Daoy (cell line): ENCODE measurements at regions not wholly inside any gene's neighbourhood (a gene's known extent, or its start where the extent isn't known, plus 50 kb on each side); places are given as distances from the start of the nearest gene placed in this dataset.
A peak's percentile ranks its signal among the peaks of the same experiment; 100 is the strongest.

ENCODE experiments used
- DNase-seq: peaks from one replicate; pipeline ENCODE4 v3.0.0-alpha.2; 2015; ENCODE audit warnings: low read depth

- DNase-seq = no peak
Measured at GRCh38 chr9:88077071-88077617, 61.1 kb downstream of the SPATA31C2 start.

GRCh38 chr9:88076286-88077070 is 61.8 kb downstream of the SPATA31C2 start:
- DNase-seq = peak; percentile 93

- no peak for DNase-seq
Measured at GRCh38 chr9:88075966-88076285, 62.3 kb downstream of the SPATA31C2 start.

- no peak for DNase-seq
Measured at GRCh38 chr9:88075506-88075905, 62.8 kb downstream of the SPATA31C2 start.

GRCh38 chr9:88074931-88075330 is 63.3 kb downstream of the SPATA31C2 start:
- no peak for DNase-seq

GRCh38 chr9:88072831-88073375 is 65.4 kb downstream of the SPATA31C2 start:
- DNase-seq = peak; percentile 27

GRCh38 chr9:88071331-88071730 is 66.9 kb downstream of the SPATA31C2 start:
- DNase-seq = no peak

- no peak for DNase-seq
Measured at GRCh38 chr9:88065619-88066018, 72.7 kb downstream of the SPATA31C2 start.

GRCh38 chr9:88064554-88064953 is 73.7 kb downstream of the SPATA31C2 start:
- no peak for DNase-seq

GRCh38 chr9:88060746-88061145 is 77.5 kb downstream of the SPATA31C2 start:
- peak; percentile 69 for DNase-seq

- DNase-seq = no peak
Measured at GRCh38 chr9:88059469-88059868, 78.8 kb downstream of the SPATA31C2 start.

GRCh38 chr9:88056876-88057275 is 81.4 kb downstream of the SPATA31C2 start:
- DNase-seq = peak; percentile 70

GRCh38 chr9:88053856-88054501 is 79.6 kb upstream of the CDK20 start:
- no peak for DNase-seq

- no peak for DNase-seq
Measured at GRCh38 chr9:88052321-88052965, 78.1 kb upstream of the CDK20 start.

- no peak for DNase-seq
Measured at GRCh38 chr9:88051138-88051537, 76.8 kb upstream of the CDK20 start.

GRCh38 chr9:88049677-88050307 is 75.5 kb upstream of the CDK20 start:
- DNase-seq = no peak

GRCh38 chr9:88046542-88046941 is 72.2 kb upstream of the CDK20 start:
- DNase-seq = no peak

GRCh38 chr9:88045686-88046085 is 71.4 kb upstream of the CDK20 start:
- DNase-seq = no peak

- DNase-seq = no peak
Measured at GRCh38 chr9:88044200-88044599, 69.9 kb upstream of the CDK20 start.

GRCh38 chr9:88043647-88044046 is 69.3 kb upstream of the CDK20 start:
- DNase-seq = no peak

GRCh38 chr9:88041447-88041846 is 67.1 kb upstream of the CDK20 start:
- no peak for DNase-seq

- no peak for DNase-seq
Measured at GRCh38 chr9:88037285-88037845, 63.0 kb upstream of the CDK20 start.
